ENCODE measurements at regions not wholly inside any gene's neighbourhood (a gene's known extent, or its start where the extent isn't known, plus 50 kb on each side); places are given as distances from the start of the nearest gene placed in this dataset.

DNA sequence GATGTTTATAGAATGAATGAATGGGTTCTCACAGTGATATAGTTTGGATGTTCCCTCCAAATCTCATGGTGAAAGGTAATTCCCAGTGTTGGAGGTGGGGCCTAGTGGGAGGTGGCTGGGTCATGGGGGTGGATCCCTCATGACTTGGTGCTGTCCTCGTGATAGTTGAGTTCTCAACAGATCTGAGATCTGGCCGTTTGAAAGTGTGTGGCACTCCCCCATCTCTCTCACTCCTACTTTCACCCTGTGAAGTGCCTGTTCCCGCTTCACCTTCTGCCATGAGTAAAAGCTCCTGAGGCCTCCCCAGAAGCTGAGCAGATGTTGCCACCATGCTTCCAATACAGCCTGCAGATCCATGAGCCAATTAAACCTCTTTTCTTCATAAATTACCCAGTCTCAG is 170.8 kb upstream of the LINGO1 start:
- Histone ChIP-seq H3K4me3 (no peak overlapping the region), H3K4me1 (no peaks in the 10 kb centered on the region), H3K9me3 (no peaks in the 10 kb centered on the region), H3K27ac (no peak overlapping the region), H3K36me3 (no peaks in the 10 kb centered on the region), H3K27me3 (replicated peaks in 1 of 7) (peaks cover 0 to 6% (median 0%) of the 10 kb centered on the region in 7 donors)
- WGBS, 5 donors: 56 to 74% (median 71%) methylated on average over 3 of the region's 3 CpGs
- intact Hi-C loops (cut with DNase I; ENCODE audit: low total_unique reads): no loop called here
- TF ChIP-seq POLR2AphosphoS5 (IDR thresholded peaks at IDR 0.05): no peak
- TF ChIP-seq, protein P1, sequence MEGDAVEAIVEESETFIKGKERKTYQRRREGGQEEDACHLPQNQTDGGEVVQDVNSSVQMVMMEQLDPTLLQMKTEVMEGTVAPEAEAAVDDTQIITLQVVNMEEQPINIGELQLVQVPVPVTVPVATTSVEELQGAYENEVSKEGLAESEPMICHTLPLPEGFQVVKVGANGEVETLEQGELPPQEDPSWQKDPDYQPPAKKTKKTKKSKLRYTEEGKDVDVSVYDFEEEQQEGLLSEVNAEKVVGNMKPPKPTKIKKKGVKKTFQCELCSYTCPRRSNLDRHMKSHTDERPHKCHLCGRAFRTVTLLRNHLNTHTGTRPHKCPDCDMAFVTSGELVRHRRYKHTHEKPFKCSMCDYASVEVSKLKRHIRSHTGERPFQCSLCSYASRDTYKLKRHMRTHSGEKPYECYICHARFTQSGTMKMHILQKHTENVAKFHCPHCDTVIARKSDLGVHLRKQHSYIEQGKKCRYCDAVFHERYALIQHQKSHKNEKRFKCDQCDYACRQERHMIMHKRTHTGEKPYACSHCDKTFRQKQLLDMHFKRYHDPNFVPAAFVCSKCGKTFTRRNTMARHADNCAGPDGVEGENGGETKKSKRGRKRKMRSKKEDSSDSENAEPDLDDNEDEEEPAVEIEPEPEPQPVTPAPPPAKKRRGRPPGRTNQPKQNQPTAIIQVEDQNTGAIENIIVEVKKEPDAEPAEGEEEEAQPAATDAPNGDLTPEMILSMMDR (IDR thresholded peaks at IDR 0.05 in 8 of 11, conservative IDR thresholded peaks at IDR 0.05 in 3 of 11): no peak
- no peak for DNase-seq

DNA sequence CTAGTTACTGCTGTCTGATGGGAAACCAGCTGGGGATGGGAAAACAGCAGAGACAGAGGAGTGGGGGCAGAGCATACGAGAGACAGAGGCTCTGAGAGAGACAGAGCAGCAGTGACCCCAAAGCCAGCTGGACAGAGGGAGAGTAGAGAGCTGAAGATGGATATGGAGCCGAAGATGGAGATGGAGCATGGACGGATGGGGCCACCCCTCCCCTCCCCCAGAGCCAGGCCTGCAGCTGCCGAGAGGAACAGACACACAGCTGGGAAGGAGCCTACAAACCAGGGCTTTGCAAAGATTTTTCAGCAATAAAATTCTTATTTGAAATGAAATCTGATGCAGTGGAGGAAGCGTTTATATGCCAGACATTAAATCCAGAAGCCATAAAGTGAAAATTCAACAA is 167.6 kb upstream of the LINGO1 start:
- TF ChIP-seq POLR2AphosphoS5 (IDR thresholded peaks at IDR 0.05) (no peak), POLR2A (IDR thresholded peaks at IDR 0.05) (no peak)
- TF ChIP-seq, protein P1 (IDR thresholded peaks at IDR 0.05 in 8 of 11, conservative IDR thresholded peaks at IDR 0.05 in 3 of 11): no peak
- 66 to 78% (median 75%) methylated on average over 5 of the region's 5 CpGs for WGBS, 5 donors

DNA sequence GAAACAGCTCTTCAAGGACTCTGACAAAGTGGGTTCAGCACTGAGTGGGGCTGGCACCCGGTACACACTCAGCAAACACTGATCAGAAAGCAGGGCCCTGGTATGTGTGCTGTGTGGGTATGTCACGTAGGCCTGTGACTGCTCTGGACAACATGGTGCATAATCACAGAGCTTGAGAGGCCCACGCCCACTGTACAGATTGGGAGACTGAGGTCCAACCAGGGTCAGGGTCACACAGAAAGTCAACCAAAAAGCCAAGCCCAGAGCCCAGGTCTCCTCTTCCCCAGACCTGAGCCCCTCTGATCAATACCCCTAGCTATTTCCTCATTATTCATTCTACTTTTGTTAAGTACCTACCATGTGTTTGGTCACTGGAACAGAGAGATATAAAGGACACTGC is 166.1 kb upstream of the LINGO1 start:
- Histone ChIP-seq H3K4me3 (no peak overlapping the region), H3K9me3 (no peaks in the 10 kb centered on the region), H3K27me3 (replicated peaks in 1 of 7) (peaks cover 0 to 31% (median 0%) of the 10 kb centered on the region in 7 donors), H3K27ac (no peak overlapping the region), H3K4me1 (no peaks in the 10 kb centered on the region), H3K36me3 (no peaks in the 10 kb centered on the region)
- WGBS, 5 donors: 77 to 90% (median 81%) methylated on average over 3 of the region's 3 CpGs
- no peak for TF ChIP-seq POLR2A (IDR thresholded peaks at IDR 0.05)
- TF ChIP-seq POLR2AphosphoS5 (IDR thresholded peaks at IDR 0.05): no peak
- TF ChIP-seq, protein P1 (IDR thresholded peaks at IDR 0.05 in 8 of 11, conservative IDR thresholded peaks at IDR 0.05 in 3 of 11): no peak
- DNase-seq: no peak
- intact Hi-C loops (cut with DNase I; ENCODE audit: low total_unique reads): no loop called here

More for the DNA sequence above, 167.6 kb upstream of the LINGO1 start:
- Histone ChIP-seq H3K36me3 (no peaks in the 10 kb centered on the region), H3K27me3 (replicated peaks in 1 of 7) (peaks cover 0 to 24% (median 0%) of the 10 kb centered on the region in 7 donors), H3K9me3 (no peaks in the 10 kb centered on the region), H3K4me1 (no peaks in the 10 kb centered on the region), H3K27ac (no peak overlapping the region), H3K4me3 (no peak overlapping the region)
- no peak for DNase-seq
- intact Hi-C loops (cut with DNase I; ENCODE audit: low total_unique reads): no loop called here

DNA sequence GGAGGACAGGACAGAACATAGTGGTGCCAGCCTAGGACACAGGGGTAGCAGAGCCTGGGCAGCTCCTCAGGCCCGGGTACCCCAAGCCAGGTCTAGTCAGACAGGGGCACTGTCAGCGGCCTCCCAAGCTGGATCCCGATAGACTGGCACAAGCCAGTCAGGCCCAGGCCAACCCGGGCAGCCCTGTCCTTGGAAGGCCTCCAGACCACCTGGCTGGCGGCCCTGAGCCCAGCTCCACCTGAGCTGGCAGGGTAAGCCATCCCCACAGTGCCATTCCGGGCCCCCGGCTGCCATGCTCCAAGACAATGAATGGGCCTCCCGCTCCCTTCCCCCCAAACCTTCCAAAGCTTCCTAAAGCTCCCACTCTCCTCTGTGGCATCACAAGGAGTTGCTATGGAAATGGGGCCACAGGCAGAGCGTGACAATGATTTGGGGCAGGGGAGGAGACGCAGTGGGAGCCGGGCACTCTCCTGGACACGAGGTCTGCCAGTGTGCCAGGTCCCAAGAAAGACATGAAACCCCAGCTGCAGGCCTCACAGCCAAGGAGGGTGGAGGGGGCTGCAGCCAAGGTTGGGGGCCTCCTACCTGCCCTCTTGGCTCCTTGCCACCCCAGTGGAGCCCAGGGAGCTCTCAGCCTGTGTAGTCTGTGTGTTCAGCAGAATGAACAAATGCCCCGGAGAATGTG is 165.6 kb upstream of the LINGO1 start:
- intact Hi-C loops (cut with DNase I; ENCODE audit: low total_unique reads): no loop called here
- Histone ChIP-seq H3K4me1 (no peaks in the 10 kb centered on the region), H3K27ac (no peak overlapping the region), H3K4me3 (no peak overlapping the region), H3K9me3 (no peaks in the 10 kb centered on the region), H3K27me3 (replicated peaks in 1 of 7) (peaks cover 0 to 31% (median 0%) of the 10 kb centered on the region in 7 donors), H3K36me3 (no peaks in the 10 kb centered on the region)
- TF ChIP-seq, protein P1 (IDR thresholded peaks at IDR 0.05 in 8 of 11, conservative IDR thresholded peaks at IDR 0.05 in 3 of 11): no peak
- TF ChIP-seq POLR2A (IDR thresholded peaks at IDR 0.05) (no peak), POLR2AphosphoS5 (IDR thresholded peaks at IDR 0.05) (no peak)
- WGBS, 5 donors: 82 to 89% (median 88%) methylated on average over 8 to 13 of the region's 13 CpGs
- no peak for DNase-seq
